Mammary epithelial cell (primary cell): ENCODE measurements at regions not wholly inside any gene's neighbourhood (a gene's known extent, or its start where the extent isn't known, plus 50 kb on each side); places are given as distances from the start of the nearest gene placed in this dataset.

Experiments
- CTCF ChIP-seq, 2 donors: IDR thresholded peaks in 1 of 2; conservative IDR thresholded peaks in 1 of 2; 2 replicates each; pipeline ENCODE4 v1.5.1; 2011 to 2012; ENCODE audit warnings: inconsistent platforms in 2 of 2, low read length in 2 of 2, mild to moderate bottlenecking in 2 of 2, control low read depth in 1 of 2, low read depth in 1 of 2; ENCODE audit not compliant: insufficient read depth in 1 of 2; ENCODE audit errors: extremely low read depth in 1 of 2
- EZH2 ChIP-seq: IDR thresholded peaks from 2 replicates; pipeline ENCODE4 v1.6.1; 2012; ENCODE audit warnings: low read length, inconsistent platforms, borderline replicate concordance

GRCh38 chr12:75631831-75632230 lies 120.4 kb upstream of the KRR1 start:
- TF ChIP-seq CTCF (conservative IDR thresholded peaks at IDR 0.05 in 1 of 2, IDR thresholded peaks at IDR 0.05 in 1 of 2; ENCODE audit: extremely low read depth in 1 of 2, insufficient read depth in 1 of 2, low read depth in 1 of 2, low read length in 2 of 2): no peak
- no peak for TF ChIP-seq EZH2
